H9 (cell line): ENCODE measurements at regions not wholly inside any gene's neighbourhood (a gene's known extent, or its start where the extent isn't known, plus 50 kb on each side); places are given as distances from the start of the nearest gene placed in this dataset.

Experiments used
- DNase-seq: peaks from one replicate; pipeline ENCODE4 v3.0.0-alpha.2; 2017
- H2AFZ ChIP-seq: one replicate; pipeline ENCODE4 v1.6.1; 2013; ENCODE audit warnings: mild to moderate bottlenecking, low read length, control low read depth, moderate library complexity
- H2AK5ac ChIP-seq: 2 replicates; pipeline ENCODE4 v1.6.1; 2013; ENCODE audit warnings: low read length, control low read depth, mixed read lengths; ENCODE audit not compliant: insufficient read length
- H2BK120ac ChIP-seq: one replicate; pipeline ENCODE4 v1.6.1; 2013; ENCODE audit warnings: low read depth, mild to moderate bottlenecking, low read length, control low read depth, inconsistent platforms; ENCODE audit not compliant: poor library complexity, severe bottlenecking
- H2BK12ac ChIP-seq: 2 replicates; pipeline ENCODE4 v1.6.1; 2013; ENCODE audit warnings: low read length, control low read depth, mixed read lengths, low read depth; ENCODE audit not compliant: insufficient read length
- H2BK15ac ChIP-seq: 2 replicates; pipeline ENCODE4 v1.6.1; 2013; ENCODE audit warnings: low read depth, low read length, control low read depth
- H2BK20ac ChIP-seq: one replicate; pipeline ENCODE4 v1.6.1; 2013; ENCODE audit warnings: low read depth, mild to moderate bottlenecking, low read length, control low read depth, inconsistent platforms; ENCODE audit not compliant: poor library complexity, severe bottlenecking
- H2BK5ac ChIP-seq: 2 replicates; pipeline ENCODE4 v1.6.1; 2013; ENCODE audit warnings: low read length, control low read depth, mixed read lengths; ENCODE audit not compliant: insufficient read length
- H3K14ac ChIP-seq: 2 replicates; pipeline ENCODE4 v1.6.1; 2013; ENCODE audit warnings: low read length, control low read depth; ENCODE audit not compliant: insufficient read depth
- H3K18ac ChIP-seq: 2 replicates; pipeline ENCODE4 v1.6.1; 2013; ENCODE audit warnings: low read depth, mild to moderate bottlenecking, mixed read lengths, low read length, control low read depth; ENCODE audit not compliant: insufficient read length
- H3K23ac ChIP-seq: 2 replicates; pipeline ENCODE4 v1.6.1; 2013; ENCODE audit warnings: low read length, control low read depth, mixed read lengths, low read depth; ENCODE audit not compliant: insufficient read length
- H3K23me2 ChIP-seq: 2 replicates; pipeline ENCODE4 v1.6.1; 2013; ENCODE audit warnings: low read depth, mild to moderate bottlenecking, mixed read lengths, low read length, control low read depth; ENCODE audit not compliant: insufficient read length, poor library complexity, severe bottlenecking
- H3K27ac ChIP-seq: 2 replicates; pipeline ENCODE4 v1.5.1; 2013; ENCODE audit warnings: low read length, control low read depth, mixed read lengths, low read depth; ENCODE audit not compliant: insufficient read length
- H3K27me3 ChIP-seq: 2 replicates; pipeline ENCODE4 v1.6.1; 2013; ENCODE audit warnings: low read length, control low read depth, inconsistent platforms; ENCODE audit not compliant: insufficient read depth
- H3K4ac ChIP-seq: 2 replicates; pipeline ENCODE4 v1.6.1; 2013; ENCODE audit warnings: low read depth, mild to moderate bottlenecking, control low read depth, inconsistent platforms, low read length, moderate library complexity
- H3K4me1 ChIP-seq: 2 replicates; pipeline ENCODE4 v1.6.1; 2013; ENCODE audit warnings: low read length, control low read depth, inconsistent platforms; ENCODE audit not compliant: insufficient read depth
- H3K4me2 ChIP-seq: 2 replicates; pipeline ENCODE4 v1.6.1; 2013; ENCODE audit warnings: low read length, control low read depth, mixed read lengths; ENCODE audit not compliant: insufficient read length, insufficient read depth
- H3K56ac ChIP-seq: 2 replicates; pipeline ENCODE4 v1.6.1; 2013; ENCODE audit warnings: low read depth, mild to moderate bottlenecking, mixed read lengths, low read length, control low read depth; ENCODE audit not compliant: insufficient read length
- H3K79me1 ChIP-seq: 2 replicates; pipeline ENCODE4 v1.6.1; 2013; ENCODE audit warnings: low read depth, mild to moderate bottlenecking, moderate library complexity, low read length, control low read depth, inconsistent platforms; ENCODE audit not compliant: insufficient read depth, poor library complexity, severe bottlenecking
- H3K79me2 ChIP-seq: 2 replicates; pipeline ENCODE4 v1.6.1; 2013; ENCODE audit warnings: low read length, control low read depth, inconsistent platforms; ENCODE audit not compliant: insufficient read depth
- H3K9ac ChIP-seq: 2 replicates; pipeline ENCODE4 v1.6.1; 2013; ENCODE audit warnings: low read length, control low read depth, mixed read lengths; ENCODE audit not compliant: insufficient read length; ENCODE audit errors: extremely low read depth
- H3K9me3 ChIP-seq: one replicate; pipeline ENCODE4 v1.6.1; 2013; ENCODE audit warnings: low read depth, low read length, inconsistent platforms; ENCODE audit not compliant: control insufficient read depth
- H3T11ph ChIP-seq: one replicate; pipeline ENCODE4 v1.6.1; 2013; ENCODE audit warnings: mild to moderate bottlenecking, low read length, control low read depth, inconsistent platforms
- H4K20me1 ChIP-seq: one replicate; pipeline ENCODE4 v1.6.1; 2013; ENCODE audit not compliant: control insufficient read depth, insufficient read length, insufficient read depth
- H4K5ac ChIP-seq: 2 replicates; pipeline ENCODE4 v1.6.1; 2013; ENCODE audit warnings: low read depth, mild to moderate bottlenecking, mixed read lengths, low read length, control low read depth; ENCODE audit not compliant: insufficient read length
- H4K8ac ChIP-seq: replicated peaks from 2 replicates; pipeline ENCODE4 v1.6.1; 2013; ENCODE audit warnings: low read length, control low read depth, mixed read lengths, low read depth; ENCODE audit not compliant: insufficient read length
- H4K91ac ChIP-seq: 2 replicates; pipeline ENCODE4 v1.6.1; 2013; ENCODE audit warnings: low read depth, mild to moderate bottlenecking, moderate library complexity, mixed read lengths, low read length, control low read depth; ENCODE audit not compliant: insufficient read length
- H3K27ac Mint-ChIP-seq, 3 experiments: 2 replicates in 2 of 3; 3 replicates in 1 of 3; pipeline ENCODE4 v1.8.0; 2020 to 2021; ENCODE audit warnings: mixed read lengths in 3 of 3, mild to moderate bottlenecking in 1 of 3, moderate library complexity in 1 of 3
- H3K27me3 Mint-ChIP-seq: 2 replicates; pipeline ENCODE4 v1.8.0; 2021; ENCODE audit warnings: low read depth, mild to moderate bottlenecking, moderate library complexity, mixed read lengths
- H3K36me3 Mint-ChIP-seq, 3 experiments: 2 replicates in 2 of 3; 3 replicates in 1 of 3; pipeline ENCODE4 v1.8.0; 2020 to 2021; ENCODE audit warnings: low read depth in 3 of 3, mixed read lengths in 3 of 3; ENCODE audit not compliant: insufficient read depth in 1 of 3
- H3K4me1 Mint-ChIP-seq, 2 experiments: 2 replicates each; pipeline ENCODE4 v1.8.0; 2020; ENCODE audit warnings: mixed read lengths in 2 of 2
- H3K4me3 Mint-ChIP-seq, 2 experiments: 2 replicates in 1 of 2; 3 replicates in 1 of 2; pipeline ENCODE4 v1.8.0; 2020 to 2021; ENCODE audit warnings: mild to moderate bottlenecking in 2 of 2, mixed read lengths in 2 of 2, moderate library complexity in 1 of 2
- H3K9me3 Mint-ChIP-seq, 2 experiments: 2 replicates in 1 of 2; 3 replicates in 1 of 2; pipeline ENCODE4 v1.8.0; 2020; ENCODE audit warnings: mild to moderate bottlenecking in 2 of 2, mixed read lengths in 2 of 2, moderate library complexity in 1 of 2
- CTCF ChIP-seq: fragments of 200-600 bp; sonication (generic); conservative IDR thresholded peaks from 3 replicates; pipeline ENCODE4 v1.8.0; 2021; ENCODE audit warnings: antibody characterized with exemption, mild to moderate bottlenecking
- WGBS: extraction: QIAGEN DNeasy Blood & Tissue Kit; methylation state at CpG from one replicate; pipeline ENCODE4 v1.1.7; 2013; ENCODE audit warnings: missing lambda C conversion rate, low lambda C conversion rate, mixed read lengths; ENCODE audit not compliant: insufficient read length; ENCODE audit errors: extremely low coverage; 5-methylcytosine and 5-hydroxymethylcytosine counted together

GRCh38 chr20:10875653-10876052 lies 201.9 kb upstream of the JAG1 start:
- Mint-ChIP-seq H3K4me3 (no peak overlapping the region), H3K27me3 (no peaks in the 10 kb centered on the region), H3K27ac (no peak overlapping the region), H3K9me3 (peaks cover 0 to 3% of the 10 kb centered on the region in 2 experiments; a peak in 2 of 5 replicates), H3K36me3 (no peaks in the 10 kb centered on the region), H3K4me1 (0 out of 4 replicates have a peak, but pooled peaks cover 0 to 3% of the 10 kb centered on the region in 2 experiments)
- no peak overlapping the region for H3K27ac ChIP-seq
- H3K4me1 ChIP-seq: no peaks in the 10 kb centered on the region
- no peak for DNase-seq
- H4K8ac ChIP-seq: no peak overlapping the region
- H2BK120ac ChIP-seq: no peak overlapping the region
- H2BK5ac ChIP-seq: no peak overlapping the region
- no peak overlapping the region for H4K91ac ChIP-seq
- H2BK15ac ChIP-seq: no peak overlapping the region
- no peak overlapping the region for H3K18ac ChIP-seq
- no peaks in the 10 kb centered on the region for H3K23me2 ChIP-seq
- H3K27me3 ChIP-seq: no peaks in the 10 kb centered on the region
- H2AK5ac ChIP-seq: no peak overlapping the region
- no peaks in the 10 kb centered on the region for H4K20me1 ChIP-seq
- H2BK12ac ChIP-seq: no peak overlapping the region
- no peak overlapping the region for H3K14ac ChIP-seq
- no peaks in the 10 kb centered on the region for H3K79me1 ChIP-seq
- H2AFZ ChIP-seq: no peak overlapping the region
- no peak overlapping the region for H4K5ac ChIP-seq
- no peak overlapping the region for H2BK20ac ChIP-seq
- H3K9me3 ChIP-seq: no peaks in the 10 kb centered on the region
- no peak overlapping the region for H3K23ac ChIP-seq
- H3K9ac ChIP-seq: no peak overlapping the region
- H3K4ac ChIP-seq: no peak overlapping the region
- no peak for TF ChIP-seq CTCF
- no peak overlapping the region for H3K56ac ChIP-seq
- no peak overlapping the region for H3T11ph ChIP-seq
- H3K4me2 ChIP-seq: no peak overlapping the region
- no CpG with 5 or more reads among the region's 2 CpGs for WGBS
- H3K79me2 ChIP-seq: no peaks in the 10 kb centered on the region
